HepG2 (cell line): ENCODE measurements at regions not wholly inside any gene's neighbourhood (a gene's known extent, or its start where the extent isn't known, plus 50 kb on each side); places are given as distances from the start of the nearest gene placed in this dataset.

Source experiments
- ATAC-seq: fragments of 200-7000 bp; cut with Tn5 transposase; 3 replicates; pipeline ENCODE4 v1.9.1; 2020; ENCODE audit warnings: mild to moderate bottlenecking, moderate library complexity
- BruUV-seq: library from RNA; stranded (reverse); fragments of 400-500 nt; replicated peaks from 2 replicates; lab custom pipeline; 2021; lab: Mats Ljungman, UMichigan
- CTCF ChIA-PET: fragments of 300-600 bp; formaldehyde crosslinking; extraction: SDS; loops from one replicate; lab custom pipeline; 2021; ENCODE audit warnings: low total read pairs, inconsistent platforms, low intra/inter-chr PET ratio; lab: Yijun Ruan, JAX
- POLR2A ChIA-PET: fragments of 350-600 bp; sonication (Branson Sonifier 250); formaldehyde crosslinking; loops from one replicate; lab custom pipeline; 2020; ENCODE audit warnings: antibody characterized with exemption, inconsistent platforms; lab: Yijun Ruan, JAX
- DNase-seq: peaks from one replicate; pipeline ENCODE4 v3.0.0-alpha.2; 2015; ENCODE audit warnings: low spot score
- FAIRE-seq: peaks from 3 replicates; lab custom pipeline; 2011; peaks lifted over from hg19 to GRCh38; lab: Jason Lieb, UNC
- H2AFZ ChIP-seq: one replicate; pipeline ENCODE4 v1.6.1; 2011; ENCODE audit warnings: low read length, inconsistent platforms
- H3K27ac ChIP-seq: fragments of 300-600 bp; 3 replicates; pipeline ENCODE4 v1.8.0; 2011; ENCODE audit warnings: mixed run types, mild to moderate bottlenecking, mixed read lengths, low read length, inconsistent platforms; ENCODE audit not compliant: insufficient read depth; ENCODE audit errors: extremely low read length
- H3K27me3 ChIP-seq, 2 experiments: fragments of 200-600 bp in 1 of 2; 2 replicates in 1 of 2; 3 replicates in 1 of 2; pipeline versions ENCODE4 v1.6.0 to v1.8.0; 2011; ENCODE audit warnings: low read length in 2 of 2, mild to moderate bottlenecking in 2 of 2, moderate library complexity in 2 of 2, inconsistent platforms in 1 of 2; ENCODE audit not compliant: insufficient read depth in 2 of 2, control insufficient read depth in 1 of 2
- H3K36me3 ChIP-seq, 2 experiments: fragments of 200-600 bp in 1 of 2; replicated peaks in 1 of 2; 2 replicates in 1 of 2; 3 replicates in 1 of 2; pipeline versions ENCODE4 v1.5.1 to v1.8.0; 2011; ENCODE audit warnings: low read length in 2 of 2, inconsistent platforms in 1 of 2; ENCODE audit not compliant: insufficient read depth in 2 of 2, control insufficient read depth in 1 of 2
- H3K4me1 ChIP-seq: 2 replicates; pipeline ENCODE4 v1.5.1; 2012; ENCODE audit warnings: low read length, inconsistent platforms; ENCODE audit not compliant: insufficient read depth
- H3K4me2 ChIP-seq: 2 replicates; pipeline ENCODE4 v1.6.0; 2011; ENCODE audit warnings: low read depth, low read length, inconsistent platforms
- H3K4me3 ChIP-seq, 3 experiments: fragments of 200-600 bp in 1 of 3; sonication (generic), shearing (Covaris generic) in 1 of 3; replicated peaks in 1 of 3; 2 replicates each; pipeline ENCODE4 v1.5.1; 2011 to 2016; ENCODE audit warnings: low read length in 3 of 3, inconsistent platforms in 2 of 3, low read depth in 2 of 3, mild to moderate bottlenecking in 2 of 3, control low read depth in 1 of 3, mixed read lengths in 1 of 3; ENCODE audit not compliant: insufficient read depth in 1 of 3
- H3K79me2 ChIP-seq: one replicate; pipeline ENCODE4 v1.6.1; 2011; ENCODE audit warnings: low read length, inconsistent platforms; ENCODE audit not compliant: insufficient read depth
- H3K9ac ChIP-seq: 2 replicates; pipeline ENCODE4 v1.6.0; 2011; ENCODE audit warnings: mild to moderate bottlenecking, low read depth, low read length, inconsistent platforms; ENCODE audit not compliant: insufficient read depth
- H3K9me3 ChIP-seq: 2 replicates; pipeline ENCODE4 v1.5.1; 2012; ENCODE audit warnings: mild to moderate bottlenecking, low read length
- H4K20me1 ChIP-seq: 2 replicates; pipeline ENCODE4 v1.6.0; 2011; ENCODE audit warnings: inconsistent platforms, mild to moderate bottlenecking, low read length, moderate library complexity; ENCODE audit not compliant: insufficient read depth
- ELF3 ChIP-seq: IDR thresholded peaks from 2 replicates; pipeline ENCODE4 v1.6.1; 2016; ENCODE audit warnings: missing genetic modification reagents, missing compliant biosample characterization
- FOSL2 ChIP-seq: sonication (generic); formaldehyde crosslinking; IDR thresholded peaks from 2 replicates; pipeline ENCODE4 v1.4.0; 2020; ENCODE audit warnings: missing genetic modification reagents
- GMEB2 ChIP-seq: IDR thresholded peaks from 2 replicates; pipeline ENCODE4 v1.6.1; 2016; ENCODE audit warnings: missing biosample characterization, missing genetic modification reagents, low read depth
- HMGXB4 ChIP-seq, 2 experiments: sonication (generic) in 1 of 2; formaldehyde crosslinking in 1 of 2; IDR thresholded peaks; 2 replicates each; pipeline versions ENCODE4 v1.4.0 to v1.6.1; 2018 to 2020; ENCODE audit warnings: missing genetic modification reagents in 2 of 2, borderline replicate concordance in 1 of 2, low read depth in 1 of 2, mild to moderate bottlenecking in 1 of 2, missing biosample characterization in 1 of 2
- MIER2 ChIP-seq: IDR thresholded peaks from 2 replicates; pipeline ENCODE4 v1.6.1; 2016; ENCODE audit warnings: missing biosample characterization, missing genetic modification reagents
- SMC3 ChIP-seq: IDR thresholded peaks from 2 replicates; pipeline ENCODE4 v1.6.1; 2011; ENCODE audit warnings: low read length, improper control_type of control experiment
- TAF1 ChIP-seq: sonication (generic); formaldehyde crosslinking; IDR thresholded peaks from 2 replicates; pipeline ENCODE4 v1.4.0; 2020; ENCODE audit warnings: missing genetic modification reagents
- ZBTB10 ChIP-seq: sonication (generic); formaldehyde crosslinking; IDR thresholded peaks from 2 replicates; pipeline ENCODE4 v1.4.0; 2020; ENCODE audit warnings: missing genetic modification reagents, borderline replicate concordance
- ZBTB2 ChIP-seq: sonication (generic); formaldehyde crosslinking; IDR thresholded peaks from 2 replicates; pipeline ENCODE4 v1.8.0; 2022; ENCODE audit warnings: low read depth, missing genetic modification reagents
- ZNF138 ChIP-seq: sonication (generic); formaldehyde crosslinking; IDR thresholded peaks from 2 replicates; pipeline ENCODE4 v1.5.0; 2020; ENCODE audit warnings: mild to moderate bottlenecking, low read depth, missing genetic modification reagents
- ZNF234 ChIP-seq: sonication (generic); formaldehyde crosslinking; conservative IDR thresholded peaks from 2 replicates; pipeline ENCODE4 v1.5.1; 2020; ENCODE audit warnings: mild to moderate bottlenecking, missing genetic modification reagents
- ZNF691 ChIP-seq: sonication (generic); formaldehyde crosslinking; IDR thresholded peaks from 2 replicates; pipeline ENCODE4 v1.4.0; 2020; ENCODE audit warnings: missing genetic modification reagents, low read depth, mild to moderate bottlenecking, borderline replicate concordance
- WGBS: methylation state at CpG from one replicate; pipeline ENCODE4 v1.1.6; 2017; ENCODE audit warnings: low lambda C conversion rate; 5-methylcytosine and 5-hydroxymethylcytosine counted together
- in situ Hi-C: cut with HindIII; loops from 2 replicates; pipeline ENCODE4 v1.10.0; 2017; ENCODE audit warnings: low pct_unique_long_range_greater_than_20kb; ENCODE audit not compliant: extremely low pct_ligation_motif_present
- intact Hi-C: fragments of 100-400 bp; cut with micrococcal nuclease; formaldehyde crosslinking; loops from one replicate; pipeline ENCODE4 v1.10.0; 2022; ENCODE audit not compliant: unreplicated experiment

- TF ChIP-seq HMGXB4 (CRISPR knock-in tag; IDR thresholded peaks at IDR 0.05; ENCODE audit: borderline replicate concordance in 1 of 2, low read depth in 1 of 2) (no peak), FOSL2 (CRISPR knock-in tag) (no peak), ZBTB2 (CRISPR knock-in tag) (no peak)
These were observed 99.0 kb upstream of the LSM8 start (continued) for GRCh38 chr7:118085000-118085399.

GRCh38 chr7:118087126-118087525, 96.8 kb upstream of the LSM8 start:
- H3K9me3 ChIP-seq, result no peaks in the 10 kb centered on the region
- no peaks in the 10 kb centered on the region for H3K27me3 ChIP-seq
- no TSS peak for BruUV-seq
- WGBS, result 1% methylated on average over 2 of the region's 2 CpGs
- H2AFZ ChIP-seq, result no peak overlapping the region
- no peaks in the 10 kb centered on the region for H3K36me3 ChIP-seq
- ATAC-seq (no peak), FAIRE-seq (no peak), DNase-seq (no peak)
- POLR2A ChIA-PET, result no interaction called here
- H3K4me2 ChIP-seq, result no peak overlapping the region
- no peaks in the 10 kb centered on the region for H3K4me1 ChIP-seq
- no peak overlapping the region for H3K9ac ChIP-seq
- in situ Hi-C loops (no loop called here), intact Hi-C loops (no loop called here)
- H3K27ac ChIP-seq, result no peak overlapping the region
- no peaks in the 10 kb centered on the region for H3K79me2 ChIP-seq
- H3K4me3 ChIP-seq, result no peak overlapping the region
- TF ChIP-seq MIER2 (CRISPR knock-in tag) (no peak), ZNF691 (no peak), ELF3 (CRISPR knock-in tag) (no peak), SMC3 (no peak), GMEB2 (CRISPR knock-in tag) (no peak), ZNF138 (CRISPR knock-in tag) (no peak), TAF1 (CRISPR knock-in tag) (no peak), ZNF234 (CRISPR knock-in tag) (no peak), ZBTB10 (CRISPR knock-in tag) (no peak)
- no peaks in the 10 kb centered on the region for H4K20me1 ChIP-seq
- CTCF ChIA-PET, result no interaction called here
